Fibroblast of mammary gland (primary cell): ENCODE measurements at regions not wholly inside any gene's neighbourhood (a gene's known extent, or its start where the extent isn't known, plus 50 kb on each side); places are given as distances from the start of the nearest gene placed in this dataset.

Source experiments
- DNase-seq: peaks from one replicate; pipeline ENCODE4 v3.0.0-alpha.2; 2010; ENCODE audit warnings: low read depth
- H3K4me3 ChIP-seq: 2 replicates; pipeline ENCODE4 v1.5.1; 2011; ENCODE audit warnings: low read depth, mild to moderate bottlenecking, low read length, moderate library complexity; ENCODE audit not compliant: control insufficient read depth
- CTCF ChIP-seq: conservative IDR thresholded peaks from 2 replicates; pipeline ENCODE4 v1.5.1; 2011; ENCODE audit warnings: low read depth, low read length, inconsistent platforms; ENCODE audit not compliant: control insufficient read depth, insufficient read depth

- no peak overlapping the region for H3K4me3 ChIP-seq
- no peak for DNase-seq
- no peak for TF ChIP-seq CTCF
Measured at GRCh38 chr6:44697327-44697726, 309.8 kb downstream of the CDC5L start.

- H3K4me3 ChIP-seq: no peak overlapping the region
- DNase-seq: no peak
- TF ChIP-seq CTCF: no peak
Measured at GRCh38 chr6:44698602-44699001, 311.1 kb downstream of the CDC5L start.

- H3K4me3 ChIP-seq: no peak overlapping the region
- no peak for TF ChIP-seq CTCF
- DNase-seq: peak; percentile 26
Measured at GRCh38 chr6:44699082-44699481, 311.6 kb downstream of the CDC5L start.

GRCh38 chr6:44699851-44700250 lies 312.3 kb downstream of the CDC5L start:
- no peak for TF ChIP-seq CTCF
- H3K4me3 ChIP-seq: no peak overlapping the region
- no peak for DNase-seq

GRCh38 chr6:44700422-44700821 lies 312.9 kb downstream of the CDC5L start:
- DNase-seq: no peak
- no peak overlapping the region for H3K4me3 ChIP-seq
- no peak for TF ChIP-seq CTCF

GRCh38 chr6:44701038-44701636 lies 313.6 kb downstream of the CDC5L start:
- TF ChIP-seq CTCF: no peak
- DNase-seq: peak; percentile 58
- no peak overlapping the region for H3K4me3 ChIP-seq

GRCh38 chr6:44701637-44702101 lies 314.2 kb downstream of the CDC5L start:
- H3K4me3 ChIP-seq: no peak overlapping the region
- TF ChIP-seq CTCF: no peak
- DNase-seq: peak; percentile 78
